Stomach (tissue), 8 donors: ENCODE measurements at regions not wholly inside any gene's neighbourhood (a gene's known extent, or its start where the extent isn't known, plus 50 kb on each side); places are given as distances from the start of the nearest gene placed in this dataset.

Experiments
- DNase-seq, 2 donors: peaks; one replicate each; pipeline versions ENCODE4 v3.0.0 to v3.0.0-alpha.2; 2013 to 2019
- H3K27ac ChIP-seq, 5 donors: fragments of 200-600 bp in 4 of 5; sonication (generic) in 4 of 5; one replicate each; pipeline ENCODE4 v1.5.1; 2013 to 2019; ENCODE audit warnings: mild to moderate bottlenecking in 1 of 5, moderate library complexity in 1 of 5
- H3K27me3 ChIP-seq, 3 donors: fragments of 200-600 bp; sonication (generic); one replicate each; pipeline ENCODE4 v1.5.1; 2017 to 2019; ENCODE audit warnings: mixed run types in 1 of 3
- H3K36me3 ChIP-seq, 4 donors: fragments of 200-600 bp; sonication (generic); 1 replicate in 3 of 4; 2 replicates in 1 of 4; pipeline ENCODE4 v1.5.1; 2016 to 2019
- H3K4me1 ChIP-seq, 4 donors: fragments of 200-600 bp; sonication (generic); one replicate each; pipeline ENCODE4 v1.5.1; 2016 to 2019
- H3K4me3 ChIP-seq, 4 donors: fragments of 200-600 bp; sonication (generic) in 3 of 4; one replicate each; pipeline ENCODE4 v1.5.1; 2016 to 2019; ENCODE audit warnings: mild to moderate bottlenecking in 1 of 4
- H3K9me3 ChIP-seq, 4 donors: fragments of 200-600 bp; sonication (generic); one replicate each; pipeline ENCODE4 v1.5.1; 2016 to 2019
- CTCF ChIP-seq, 7 experiments: fragments of 450-650 bp in 4 of 7; fragments of 200-600 bp in 3 of 7; sonication (generic) in 3 of 7; IDR thresholded peaks; one replicate each; pipeline ENCODE4 v1.5.1; 2016 to 2019; ENCODE audit warnings: antibody characterized with exemption in 7 of 7, control low read depth in 2 of 7, mild to moderate bottlenecking in 1 of 7
- EP300 ChIP-seq: sonication (generic); formaldehyde crosslinking; IDR thresholded peaks from one replicate; pipeline ENCODE4 v1.6.1; 2017; ENCODE audit warnings: antibody characterized with exemption
- POLR2A ChIP-seq, 4 donors: fragments of 450-650 bp; IDR thresholded peaks; one replicate each; pipeline ENCODE4 v1.6.1; 2016; ENCODE audit warnings: antibody characterized with exemption in 4 of 4, control low read depth in 2 of 4, mild to moderate bottlenecking in 1 of 4, moderate library complexity in 1 of 4
- POLR2AphosphoS5 ChIP-seq, 3 donors: sonication (generic); formaldehyde crosslinking; IDR thresholded peaks; one replicate each; pipeline ENCODE4 v1.6.1; 2016; ENCODE audit warnings: antibody characterized with exemption in 3 of 3
- WGBS, 5 donors: extraction: QIAGEN DNeasy Blood & Tissue Kit in 3 of 5; methylation state at CpG; one replicate each; pipeline versions ENCODE4 v1.1.5 to v1.1.7; 2013 to 2018; 5-methylcytosine and 5-hydroxymethylcytosine counted together
- intact Hi-C: fragments of 100-400 bp; cut with DNase I; formaldehyde crosslinking; loops from one replicate; pipeline ENCODE4 v1.15.1; 2023; ENCODE audit warnings: low total_unique reads
- donor health status: healthy with polysubstance abuse.
- donor health status: Bipolar disorder and iron deficiency.
- donor health status: healthy.

- Histone ChIP-seq H3K9me3 (no peaks in the 10 kb centered on the region), H3K27me3 (no peaks in the 10 kb centered on the region), H3K27ac (no peak overlapping the region), H3K4me1 (no peaks in the 10 kb centered on the region), H3K36me3 (no peaks in the 10 kb centered on the region), H3K4me3 (no peak overlapping the region)
- no peak for DNase-seq
- TF ChIP-seq EP300 (no peak), POLR2AphosphoS5 (IDR thresholded peaks at IDR 0.05) (no peak), CTCF (IDR thresholded peaks at IDR 0.05) (no peak), POLR2A (IDR thresholded peaks at IDR 0.05) (no peak)
- 80 to 92% (median 83%) methylated on average over 2 of the region's 2 CpGs for WGBS, 5 donors
- intact Hi-C loops, result no loop called here
These were observed 181.2 kb upstream of the BRINP3 start for GRCh38 chr1:190658907-190659306.

GRCh38 chr1:190663962-190664361 lies 186.3 kb upstream of the BRINP3 start:
- Histone ChIP-seq H3K4me1 (no peaks in the 10 kb centered on the region), H3K36me3 (no peaks in the 10 kb centered on the region), H3K27ac (no peak overlapping the region), H3K4me3 (no peak overlapping the region), H3K9me3 (no peaks in the 10 kb centered on the region), H3K27me3 (no peaks in the 10 kb centered on the region)
- WGBS, 5 donors, result 80 to 93% (median 89%) methylated on average over 1 of the region's 1 CpG
- DNase-seq, result no peak
- TF ChIP-seq POLR2A (IDR thresholded peaks at IDR 0.05), result no peak
- TF ChIP-seq EP300, result no peak
- TF ChIP-seq POLR2AphosphoS5 (IDR thresholded peaks at IDR 0.05), result no peak
- no peak for TF ChIP-seq CTCF (IDR thresholded peaks at IDR 0.05)
- intact Hi-C loops, result no loop called here

GRCh38 chr1:190665045-190665444 lies 187.4 kb upstream of the BRINP3 start:
- H3K4me1 ChIP-seq, result no peaks in the 10 kb centered on the region
- DNase-seq, result no peak
- no peaks in the 10 kb centered on the region for H3K36me3 ChIP-seq
- peaks cover 0 to 2% (median 0%) of the 10 kb centered on the region in 4 donors for H3K9me3 ChIP-seq
- no peak overlapping the region for H3K4me3 ChIP-seq
- H3K27ac ChIP-seq, result no peak overlapping the region
- H3K27me3 ChIP-seq, result no peaks in the 10 kb centered on the region
- intact Hi-C loops, result no loop called here
- TF ChIP-seq CTCF (IDR thresholded peaks at IDR 0.05) (no peak), EP300 (no peak), POLR2A (IDR thresholded peaks at IDR 0.05) (no peak), POLR2AphosphoS5 (IDR thresholded peaks at IDR 0.05) (no peak)

- H3K4me3 ChIP-seq, result no peak overlapping the region
- H3K27me3 ChIP-seq, result no peaks in the 10 kb centered on the region
- H3K27ac ChIP-seq, result no peak overlapping the region
- H3K9me3 ChIP-seq, result peaks cover 0 to 11% (median 0%) of the 10 kb centered on the region in 4 donors
- intact Hi-C loops, result no loop called here
- no peak for DNase-seq
- TF ChIP-seq CTCF (IDR thresholded peaks at IDR 0.05) (no peak), EP300 (no peak), POLR2AphosphoS5 (IDR thresholded peaks at IDR 0.05) (no peak), POLR2A (IDR thresholded peaks at IDR 0.05) (no peak)
- no peaks in the 10 kb centered on the region for H3K36me3 ChIP-seq
- no peaks in the 10 kb centered on the region for H3K4me1 ChIP-seq
These were observed 190.2 kb upstream of the BRINP3 start for GRCh38 chr1:190667914-190668313.

- no peaks in the 10 kb centered on the region for H3K36me3 ChIP-seq
- H3K4me1 ChIP-seq, result no peaks in the 10 kb centered on the region
- no peak for TF ChIP-seq EP300
- no peak for TF ChIP-seq POLR2A (IDR thresholded peaks at IDR 0.05)
- TF ChIP-seq POLR2AphosphoS5 (IDR thresholded peaks at IDR 0.05), result no peak
- TF ChIP-seq CTCF (IDR thresholded peaks at IDR 0.05), result no peak
- peaks cover 0 to 10% (median 7%) of the 10 kb centered on the region in 4 donors for H3K9me3 ChIP-seq
- H3K4me3 ChIP-seq, result no peak overlapping the region
- no peaks in the 10 kb centered on the region for H3K27me3 ChIP-seq
- DNase-seq, result no peak
- intact Hi-C loops, result no loop called here
- H3K27ac ChIP-seq, result no peak overlapping the region
- 75 to 87% (median 79%) methylated on average over 4 of the region's 4 CpGs for WGBS, 5 donors
These were observed 201.4 kb upstream of the BRINP3 start for GRCh38 chr1:190679044-190679443.
